Thyroid gland (tissue), 4 donors: ENCODE measurements at regions not wholly inside any gene's neighbourhood (a gene's known extent, or its start where the extent isn't known, plus 50 kb on each side); places are given as distances from the start of the nearest gene placed in this dataset.

ENCODE experiments used
- POLR2A ChIP-seq, 2 donors: fragments of 450-650 bp; IDR thresholded peaks; one replicate each; pipeline ENCODE4 v1.6.1; 2017; ENCODE audit warnings: antibody characterized with exemption in 2 of 2, mild to moderate bottlenecking in 2 of 2, moderate library complexity in 1 of 2
- TF ChIP-seq, protein P1 (sequence below), 6 experiments: fragments of 200-600 bp in 3 of 6; fragments of 450-650 bp in 3 of 6; sonication (generic) in 3 of 6; IDR thresholded peaks; one replicate each; pipeline ENCODE4 v1.5.1; 2016 to 2019; ENCODE audit warnings: antibody characterized with exemption in 6 of 6, mild to moderate bottlenecking in 2 of 6, inconsistent platforms in 1 of 6, moderate library complexity in 1 of 6

GRCh38 chr18:44093253-44093652 is 587.4 kb upstream of the SETBP1 start:
- TF ChIP-seq, protein P1, sequence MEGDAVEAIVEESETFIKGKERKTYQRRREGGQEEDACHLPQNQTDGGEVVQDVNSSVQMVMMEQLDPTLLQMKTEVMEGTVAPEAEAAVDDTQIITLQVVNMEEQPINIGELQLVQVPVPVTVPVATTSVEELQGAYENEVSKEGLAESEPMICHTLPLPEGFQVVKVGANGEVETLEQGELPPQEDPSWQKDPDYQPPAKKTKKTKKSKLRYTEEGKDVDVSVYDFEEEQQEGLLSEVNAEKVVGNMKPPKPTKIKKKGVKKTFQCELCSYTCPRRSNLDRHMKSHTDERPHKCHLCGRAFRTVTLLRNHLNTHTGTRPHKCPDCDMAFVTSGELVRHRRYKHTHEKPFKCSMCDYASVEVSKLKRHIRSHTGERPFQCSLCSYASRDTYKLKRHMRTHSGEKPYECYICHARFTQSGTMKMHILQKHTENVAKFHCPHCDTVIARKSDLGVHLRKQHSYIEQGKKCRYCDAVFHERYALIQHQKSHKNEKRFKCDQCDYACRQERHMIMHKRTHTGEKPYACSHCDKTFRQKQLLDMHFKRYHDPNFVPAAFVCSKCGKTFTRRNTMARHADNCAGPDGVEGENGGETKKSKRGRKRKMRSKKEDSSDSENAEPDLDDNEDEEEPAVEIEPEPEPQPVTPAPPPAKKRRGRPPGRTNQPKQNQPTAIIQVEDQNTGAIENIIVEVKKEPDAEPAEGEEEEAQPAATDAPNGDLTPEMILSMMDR (IDR thresholded peaks at IDR 0.05), result no peak
- TF ChIP-seq POLR2A (IDR thresholded peaks at IDR 0.05), result no peak
